Activated T-helper 2 cell treated with anti-CD3 and anti-CD28 coated beads, Interferon-gamma antibody, Interleukin-2, Interleukin-4, amounts not matched to agents 10 μg/mL and 5 μg/mL and 100 μg/mL, durations not matched to agents 14 hours and 24 hours and 36 hours (primary cell): ENCODE measurements at regions not wholly inside any gene's neighbourhood (a gene's known extent, or its start where the extent isn't known, plus 50 kb on each side); places are given as distances from the start of the nearest gene placed in this dataset.

Experiments used
- DNase-seq: peaks from one replicate; pipeline ENCODE4 v3.0.0; 2021; ENCODE audit warnings: low spot score
- H3K27ac Mint-ChIP-seq: one replicate; pipeline ENCODE4 v1.8.0; 2021; ENCODE audit warnings: mixed read lengths
- H3K27me3 Mint-ChIP-seq: one replicate; pipeline ENCODE4 v1.8.0; 2021; ENCODE audit warnings: low read depth, mixed read lengths
- H3K36me3 Mint-ChIP-seq: one replicate; pipeline ENCODE4 v1.8.0; 2021; ENCODE audit warnings: low read depth, mixed read lengths
- H3K4me1 Mint-ChIP-seq: one replicate; pipeline ENCODE4 v1.8.0; 2021; ENCODE audit warnings: low read depth, mixed read lengths
- H3K4me3 Mint-ChIP-seq: one replicate; pipeline ENCODE4 v1.8.0; 2021; ENCODE audit warnings: low read depth, mild to moderate bottlenecking, moderate library complexity, mixed read lengths
- H3K9me3 Mint-ChIP-seq: one replicate; pipeline ENCODE4 v1.8.0; 2021; ENCODE audit warnings: mixed read lengths
- intact Hi-C: fragments of 100-400 bp; cut with micrococcal nuclease; formaldehyde crosslinking; loops from one replicate; pipeline ENCODE4 v1.15.1; 2023

DNA sequence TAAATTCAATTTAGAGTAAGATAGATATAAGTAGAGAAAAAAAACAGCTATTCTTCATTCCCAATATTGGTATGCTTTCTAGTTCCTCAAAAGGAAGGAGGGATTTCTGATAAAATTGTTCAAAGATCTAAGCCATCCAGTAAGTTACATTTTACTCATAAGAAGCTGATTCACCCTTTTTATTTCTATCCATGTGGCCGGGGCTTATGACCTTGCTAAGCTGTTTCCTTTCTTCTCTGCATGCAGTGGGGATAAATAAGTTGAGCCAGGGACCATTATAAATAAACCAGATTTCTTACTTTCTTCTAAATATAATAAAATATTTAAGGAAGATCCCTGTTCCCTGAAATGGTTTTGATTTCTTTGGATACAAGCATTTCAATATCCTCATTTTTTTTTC, 502.3 kb downstream of the PDHA2 start:
- Mint-ChIP-seq H3K9me3 (peaks cover 3% of the 10 kb centered on the region), H3K27ac (no peak overlapping the region), H3K36me3 (no peaks in the 10 kb centered on the region), H3K4me1 (peaks cover 1% of the 10 kb centered on the region), H3K27me3 (no peaks in the 10 kb centered on the region), H3K4me3 (no peak overlapping the region)
- intact Hi-C loops, result no loop called here
- no peak for DNase-seq

DNA sequence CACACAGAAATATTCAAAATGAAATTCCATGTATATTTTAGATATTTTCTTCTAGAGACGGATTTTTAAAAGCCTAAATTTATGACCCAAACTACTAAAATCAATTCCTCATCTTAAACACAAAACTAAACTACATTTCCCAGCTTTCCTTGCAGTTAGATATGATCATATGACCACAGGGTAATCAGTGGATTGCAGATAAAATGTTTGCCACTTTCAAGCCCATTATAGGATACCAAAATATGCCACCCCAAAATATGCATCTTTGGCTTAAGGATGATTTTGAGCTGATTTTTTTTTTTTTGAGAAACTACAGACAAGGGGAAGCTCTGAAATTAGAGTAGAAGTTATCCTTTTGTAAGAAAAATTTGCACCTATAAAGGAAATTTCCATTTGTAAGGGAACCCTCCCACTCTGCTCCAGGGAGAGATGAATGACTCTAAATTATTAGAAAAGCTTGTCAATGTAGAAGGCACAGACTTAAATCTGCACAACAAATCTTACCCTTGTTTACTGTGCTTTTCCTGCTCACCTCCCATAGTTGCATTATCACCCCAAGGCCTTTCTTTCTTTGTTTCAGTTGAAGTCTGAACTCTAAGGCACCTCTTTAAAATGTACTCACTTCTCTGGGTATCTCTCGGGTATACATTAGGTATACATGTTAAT, 503.0 kb downstream of the PDHA2 start:
- no peaks in the 10 kb centered on the region for H3K36me3 Mint-ChIP-seq
- H3K27me3 Mint-ChIP-seq, result no peaks in the 10 kb centered on the region
- intact Hi-C loops, result no loop called here
- no peak overlapping the region for H3K27ac Mint-ChIP-seq
- no peak overlapping the region for H3K4me3 Mint-ChIP-seq
- DNase-seq, result no peak
- peaks cover 2% of the 10 kb centered on the region for H3K4me1 Mint-ChIP-seq
- peaks cover 3% of the 10 kb centered on the region for H3K9me3 Mint-ChIP-seq

DNA sequence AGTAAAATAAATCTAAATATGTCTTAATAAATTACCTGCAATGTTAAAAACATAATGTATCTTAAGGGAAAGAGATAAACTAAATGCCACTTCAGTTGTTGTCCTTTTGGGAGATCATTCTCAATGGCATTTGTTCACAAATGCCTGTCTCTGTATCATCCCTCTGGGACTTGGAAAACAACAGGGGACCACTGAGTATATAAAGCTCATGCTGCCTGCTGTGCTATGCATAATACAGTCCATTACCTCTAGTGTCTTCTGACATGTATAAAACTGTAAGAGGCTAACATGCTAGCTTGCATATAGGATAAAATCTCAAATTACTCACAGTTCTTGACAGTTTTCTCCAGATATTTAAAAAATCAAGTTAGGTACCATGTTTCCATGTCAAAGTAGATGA, 503.9 kb downstream of the PDHA2 start:
- Mint-ChIP-seq H3K9me3 (peaks cover 2% of the 10 kb centered on the region), H3K27me3 (no peaks in the 10 kb centered on the region), H3K4me1 (peaks cover 2% of the 10 kb centered on the region), H3K36me3 (no peaks in the 10 kb centered on the region), H3K27ac (no peak overlapping the region), H3K4me3 (no peak overlapping the region)
- intact Hi-C loops, result no loop called here
- no peak for DNase-seq

DNA sequence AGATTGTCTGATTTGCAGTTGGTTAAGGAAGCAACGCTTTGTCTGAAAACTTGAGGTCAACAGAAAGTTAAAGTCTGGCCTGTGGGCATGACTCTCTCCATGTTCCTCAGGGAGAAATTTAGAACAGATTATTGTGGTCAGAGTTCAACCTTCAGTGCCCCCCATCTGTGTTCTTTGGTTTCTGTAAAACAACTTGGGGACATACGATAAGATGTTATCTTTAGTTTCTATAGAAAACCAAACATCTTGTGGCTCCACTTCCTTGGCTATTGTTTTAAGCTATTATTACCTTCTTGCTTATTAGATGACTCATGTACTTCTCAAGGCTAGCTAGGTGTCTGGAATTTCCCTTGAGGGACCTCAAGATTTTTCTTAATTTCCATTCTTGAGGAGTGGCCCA, 507.7 kb downstream of the PDHA2 start:
- no peak for DNase-seq
- Mint-ChIP-seq H3K36me3 (no peaks in the 10 kb centered on the region), H3K27ac (no peak overlapping the region), H3K4me1 (peaks cover 2% of the 10 kb centered on the region), H3K27me3 (no peaks in the 10 kb centered on the region), H3K4me3 (no peak overlapping the region), H3K9me3 (no peaks in the 10 kb centered on the region)
- intact Hi-C loops, result no loop called here

DNA sequence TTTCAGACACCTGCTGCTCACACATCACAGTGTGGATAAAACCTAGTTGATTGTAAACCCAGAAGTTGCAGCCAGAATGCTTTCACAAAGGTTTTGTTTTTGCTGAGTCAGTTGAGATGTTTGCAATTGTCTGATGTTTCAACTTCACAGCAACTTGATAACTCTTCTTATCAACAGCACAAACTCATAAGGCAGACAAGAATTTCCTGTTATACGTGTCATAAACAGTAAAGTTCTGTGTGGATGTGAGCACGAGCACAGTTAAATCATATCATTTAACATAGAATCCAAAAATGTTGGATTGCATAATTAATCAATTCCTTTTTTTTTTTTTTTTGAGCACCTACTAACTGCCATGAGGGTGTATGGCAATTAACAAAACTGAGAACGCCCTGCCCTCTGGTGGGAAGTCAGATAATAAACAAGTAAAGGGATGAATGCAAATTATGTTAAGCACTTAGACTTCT, 512.2 kb downstream of the PDHA2 start:
- intact Hi-C loops, result loop anchor here (2.0 kb wide), 1 partner anchor 1195 kb away; no protein-coding TSS in a partner anchor
- DNase-seq, result no peak
- Mint-ChIP-seq H3K4me1 (peaks cover 2% of the 10 kb centered on the region), H3K9me3 (no peaks in the 10 kb centered on the region), H3K36me3 (no peaks in the 10 kb centered on the region), H3K27ac (no peak overlapping the region), H3K4me3 (no peak overlapping the region), H3K27me3 (no peaks in the 10 kb centered on the region)

DNA sequence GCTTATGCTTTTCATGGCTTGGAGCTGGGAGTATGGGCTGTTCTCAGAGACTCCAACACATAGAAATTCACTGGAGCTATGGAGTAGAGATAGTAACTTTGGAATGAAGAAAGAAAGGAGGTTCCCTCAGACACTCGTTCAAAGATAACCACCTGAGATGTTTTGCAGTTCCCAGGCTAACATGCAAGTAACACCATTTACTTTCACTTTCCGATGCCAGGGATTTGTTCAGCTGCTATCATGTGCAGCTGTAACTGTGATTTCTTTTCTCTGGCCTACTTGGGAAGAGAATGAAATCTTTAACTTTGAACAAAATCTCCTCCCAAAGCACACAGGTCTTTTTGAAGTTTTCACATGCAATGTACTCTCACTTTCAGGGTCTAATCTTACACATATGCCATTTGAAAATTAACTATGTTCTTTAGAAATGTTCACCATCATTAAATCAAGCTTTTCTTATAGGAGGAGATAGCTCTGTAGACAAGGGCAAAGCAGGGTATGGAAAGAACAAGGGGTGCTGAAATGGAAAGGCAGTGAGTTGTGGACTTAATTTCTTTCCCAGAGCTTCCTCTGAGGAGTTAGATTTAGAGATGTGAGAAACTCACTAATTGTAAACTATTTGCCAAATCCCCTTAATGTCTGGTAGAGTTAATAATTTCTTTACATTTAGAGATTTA, 514.3 kb downstream of the PDHA2 start:
- no peaks in the 10 kb centered on the region for H3K9me3 Mint-ChIP-seq
- intact Hi-C loops, result no loop called here
- H3K36me3 Mint-ChIP-seq, result no peaks in the 10 kb centered on the region
- H3K27ac Mint-ChIP-seq, result no peak overlapping the region
- H3K4me3 Mint-ChIP-seq, result no peak overlapping the region
- no peaks in the 10 kb centered on the region for H3K27me3 Mint-ChIP-seq
- DNase-seq, result no peak
- no peaks in the 10 kb centered on the region for H3K4me1 Mint-ChIP-seq

DNA sequence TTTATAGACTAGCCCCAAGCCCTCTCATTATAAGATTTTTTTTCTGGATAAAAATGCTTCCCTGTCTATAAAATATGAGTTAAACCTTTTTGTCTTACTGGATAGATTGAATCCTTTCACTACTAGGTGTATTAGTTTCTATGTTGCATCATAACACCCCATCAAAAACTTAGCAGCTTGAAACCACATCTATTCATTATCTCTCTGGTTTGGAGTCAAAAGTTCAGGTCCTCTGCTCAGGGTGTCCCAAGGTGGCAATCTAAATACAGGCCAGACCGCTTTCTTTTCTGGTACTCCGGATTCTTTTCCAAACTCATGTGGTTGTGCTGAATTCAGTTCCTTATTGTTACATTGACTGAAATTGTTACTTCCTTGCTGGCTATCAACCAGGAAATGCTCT, 515.5 kb downstream of the PDHA2 start:
- H3K27me3 Mint-ChIP-seq, result no peaks in the 10 kb centered on the region
- no peaks in the 10 kb centered on the region for H3K9me3 Mint-ChIP-seq
- DNase-seq, result no peak
- intact Hi-C loops, result no loop called here
- H3K36me3 Mint-ChIP-seq, result no peaks in the 10 kb centered on the region
- no peaks in the 10 kb centered on the region for H3K4me1 Mint-ChIP-seq
- no peak overlapping the region for H3K4me3 Mint-ChIP-seq
- H3K27ac Mint-ChIP-seq, result no peak overlapping the region

DNA sequence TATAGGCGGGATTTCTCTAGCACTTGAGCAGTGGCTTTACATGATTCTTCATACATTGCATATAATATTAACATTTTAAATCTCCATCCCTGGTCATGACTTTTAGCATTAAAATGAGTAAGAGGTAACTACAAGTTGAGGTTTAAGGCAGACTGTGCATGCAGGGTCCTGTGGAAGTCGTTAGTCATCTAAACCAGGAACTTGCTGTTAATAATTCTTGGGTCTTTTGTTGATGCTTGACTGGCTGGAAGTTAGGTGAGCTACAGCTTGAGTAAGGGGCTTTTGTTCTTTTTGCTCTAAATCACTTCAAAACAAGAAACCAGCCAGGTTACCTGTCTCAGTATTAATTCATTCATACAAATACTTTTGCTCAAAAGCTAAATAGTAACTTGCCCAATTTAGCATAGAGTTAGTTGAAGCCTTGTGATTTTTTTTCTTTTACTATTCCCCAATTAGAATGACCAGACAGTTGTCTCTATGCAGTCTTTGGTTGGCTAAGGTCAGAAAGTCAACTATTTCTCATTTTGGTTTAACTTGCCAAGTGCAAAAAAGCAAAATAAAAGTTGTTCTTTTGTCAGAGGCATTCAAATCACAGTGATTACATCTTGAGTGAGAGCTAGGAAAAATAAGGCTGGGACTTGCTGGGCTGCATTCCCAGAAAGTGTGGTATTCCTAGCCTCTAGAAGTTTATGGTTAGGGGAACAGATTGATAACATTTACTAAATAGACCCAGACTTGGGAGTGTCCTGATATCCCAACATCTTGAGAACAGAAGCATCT, 516.9 kb downstream of the PDHA2 start:
- Mint-ChIP-seq H3K27ac (no peak overlapping the region), H3K4me3 (no peak overlapping the region), H3K9me3 (no peaks in the 10 kb centered on the region), H3K4me1 (no peaks in the 10 kb centered on the region), H3K36me3 (no peaks in the 10 kb centered on the region), H3K27me3 (no peaks in the 10 kb centered on the region)
- no peak for DNase-seq
- intact Hi-C loops, result no loop called here

DNA sequence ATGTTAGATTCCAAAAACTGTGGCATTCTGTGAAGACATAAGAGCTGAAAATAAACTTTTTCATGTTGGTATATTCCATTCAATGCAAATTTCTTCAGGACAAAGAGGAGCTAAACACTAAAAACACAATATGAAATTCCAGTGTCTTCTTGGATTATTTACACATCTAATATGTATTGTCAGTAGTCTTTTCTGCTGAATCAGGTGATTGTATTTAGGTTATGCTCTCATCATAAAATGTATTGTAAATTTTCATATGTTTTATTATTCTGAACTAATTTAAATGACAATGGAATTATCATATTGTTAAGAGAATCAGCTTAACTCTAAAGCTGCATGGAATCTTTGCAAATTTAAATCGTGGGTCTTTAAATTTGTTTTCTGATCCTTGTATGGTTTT, 526.7 kb downstream of the PDHA2 start:
- H3K36me3 Mint-ChIP-seq, result no peaks in the 10 kb centered on the region
- no peak for DNase-seq
- no peak overlapping the region for H3K27ac Mint-ChIP-seq
- H3K9me3 Mint-ChIP-seq, result peaks cover 4% of the 10 kb centered on the region
- H3K4me3 Mint-ChIP-seq, result no peak overlapping the region
- no peaks in the 10 kb centered on the region for H3K4me1 Mint-ChIP-seq
- intact Hi-C loops, result no loop called here
- H3K27me3 Mint-ChIP-seq, result no peaks in the 10 kb centered on the region

DNA sequence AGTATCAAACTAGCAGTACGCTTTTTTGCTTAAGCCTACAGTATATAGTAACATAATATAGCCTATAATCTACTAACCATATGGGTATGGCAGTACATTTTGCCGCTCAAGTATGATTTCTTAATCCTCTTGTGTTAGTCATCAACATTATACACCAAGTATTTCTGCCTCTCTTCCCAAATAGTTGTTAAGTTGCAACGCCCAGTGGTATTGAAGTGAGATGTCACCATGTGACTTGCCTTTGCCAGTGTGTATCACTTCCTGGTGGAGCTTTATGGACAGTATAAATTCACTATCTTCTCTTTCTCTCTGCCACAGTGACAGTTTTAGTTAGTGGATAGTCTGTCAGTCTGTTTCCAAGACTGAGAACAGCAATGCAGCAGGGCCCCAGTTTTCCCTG, 535.5 kb downstream of the PDHA2 start:
- intact Hi-C loops, result no loop called here
- no peaks in the 10 kb centered on the region for H3K4me1 Mint-ChIP-seq

DNA sequence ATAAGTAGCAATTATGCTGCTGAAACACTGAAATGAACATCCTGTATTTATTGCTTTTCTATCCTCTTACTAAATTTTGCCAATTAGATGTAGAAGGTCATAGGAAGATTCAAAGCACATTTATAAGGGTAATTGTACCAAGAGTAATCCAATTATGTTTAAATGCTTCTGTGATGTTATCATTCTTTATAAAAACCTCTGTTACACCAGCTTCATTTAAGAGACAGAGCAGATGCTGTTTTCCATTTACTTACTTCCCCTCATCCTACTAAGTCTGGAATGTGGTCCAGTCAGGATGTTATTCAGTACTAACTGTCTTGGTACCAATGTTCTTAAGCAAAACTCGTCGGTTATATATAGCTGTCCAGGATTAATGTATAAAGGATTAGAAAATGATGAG, 539.6 kb downstream of the PDHA2 start:
- Mint-ChIP-seq H3K4me1 (no peaks in the 10 kb centered on the region), H3K27ac (no peak overlapping the region), H3K36me3 (no peaks in the 10 kb centered on the region), H3K9me3 (no peaks in the 10 kb centered on the region), H3K4me3 (no peak overlapping the region), H3K27me3 (no peaks in the 10 kb centered on the region)
- no peak for DNase-seq
- intact Hi-C loops, result no loop called here

More for the DNA sequence above, 535.5 kb downstream of the PDHA2 start:
- no peaks in the 10 kb centered on the region for H3K36me3 Mint-ChIP-seq
- peaks cover 8% of the 10 kb centered on the region for H3K9me3 Mint-ChIP-seq
- no peak overlapping the region for H3K27ac Mint-ChIP-seq
- no peaks in the 10 kb centered on the region for H3K27me3 Mint-ChIP-seq
- no peak overlapping the region for H3K4me3 Mint-ChIP-seq
- DNase-seq, result no peak

DNA sequence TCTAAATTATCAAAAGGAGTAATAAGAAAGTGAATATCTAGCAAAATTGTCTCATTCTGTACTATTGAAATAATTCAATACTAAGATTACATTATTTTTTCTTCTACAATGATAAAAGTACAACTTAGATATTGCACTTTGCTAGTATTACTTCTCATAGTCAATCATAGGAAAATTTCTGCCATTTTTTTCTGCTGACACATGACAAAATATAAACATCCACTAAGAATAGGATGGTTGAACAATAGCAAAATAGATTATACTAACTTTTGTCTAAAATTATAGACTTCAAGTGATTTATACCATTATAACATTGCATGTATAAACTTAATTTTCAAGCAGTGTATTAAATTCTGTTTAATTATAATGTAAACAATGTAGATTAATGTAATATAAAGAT, 540.2 kb downstream of the PDHA2 start:
- H3K9me3 Mint-ChIP-seq, result no peaks in the 10 kb centered on the region
- no peak overlapping the region for H3K27ac Mint-ChIP-seq
- no peak overlapping the region for H3K4me3 Mint-ChIP-seq
- H3K27me3 Mint-ChIP-seq, result no peaks in the 10 kb centered on the region
- intact Hi-C loops, result no loop called here
- no peaks in the 10 kb centered on the region for H3K4me1 Mint-ChIP-seq
- no peak for DNase-seq
- no peaks in the 10 kb centered on the region for H3K36me3 Mint-ChIP-seq

DNA sequence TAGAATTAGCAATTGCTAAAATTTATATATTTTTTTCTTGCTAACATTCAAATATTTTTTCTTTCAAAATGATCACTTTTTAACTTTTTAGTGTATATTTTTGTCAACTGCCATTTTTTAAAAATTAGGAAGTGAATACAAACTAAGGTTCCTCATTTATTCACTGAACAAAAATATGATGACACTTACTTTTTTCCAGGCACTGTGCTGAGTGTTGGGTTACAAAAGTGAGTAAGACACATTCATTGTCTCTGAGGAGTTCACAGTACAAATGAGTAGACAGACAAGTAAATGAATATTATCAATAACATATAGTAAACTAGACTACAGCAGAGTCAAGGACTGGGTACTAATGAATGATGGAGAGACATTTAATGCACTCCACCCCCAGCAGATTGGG, 543.5 kb downstream of the PDHA2 start:
- H3K27ac Mint-ChIP-seq, result no peak overlapping the region
- DNase-seq, result no peak
- no peaks in the 10 kb centered on the region for H3K9me3 Mint-ChIP-seq
- no peak overlapping the region for H3K4me3 Mint-ChIP-seq
- no peaks in the 10 kb centered on the region for H3K4me1 Mint-ChIP-seq
- no peaks in the 10 kb centered on the region for H3K27me3 Mint-ChIP-seq
- H3K36me3 Mint-ChIP-seq, result no peaks in the 10 kb centered on the region
- intact Hi-C loops, result no loop called here
